ENCODE measurements at regions not wholly inside any gene's neighbourhood (a gene's known extent, or its start where the extent isn't known, plus 50 kb on each side); places are given as distances from the start of the nearest gene placed in this dataset.

DNA sequence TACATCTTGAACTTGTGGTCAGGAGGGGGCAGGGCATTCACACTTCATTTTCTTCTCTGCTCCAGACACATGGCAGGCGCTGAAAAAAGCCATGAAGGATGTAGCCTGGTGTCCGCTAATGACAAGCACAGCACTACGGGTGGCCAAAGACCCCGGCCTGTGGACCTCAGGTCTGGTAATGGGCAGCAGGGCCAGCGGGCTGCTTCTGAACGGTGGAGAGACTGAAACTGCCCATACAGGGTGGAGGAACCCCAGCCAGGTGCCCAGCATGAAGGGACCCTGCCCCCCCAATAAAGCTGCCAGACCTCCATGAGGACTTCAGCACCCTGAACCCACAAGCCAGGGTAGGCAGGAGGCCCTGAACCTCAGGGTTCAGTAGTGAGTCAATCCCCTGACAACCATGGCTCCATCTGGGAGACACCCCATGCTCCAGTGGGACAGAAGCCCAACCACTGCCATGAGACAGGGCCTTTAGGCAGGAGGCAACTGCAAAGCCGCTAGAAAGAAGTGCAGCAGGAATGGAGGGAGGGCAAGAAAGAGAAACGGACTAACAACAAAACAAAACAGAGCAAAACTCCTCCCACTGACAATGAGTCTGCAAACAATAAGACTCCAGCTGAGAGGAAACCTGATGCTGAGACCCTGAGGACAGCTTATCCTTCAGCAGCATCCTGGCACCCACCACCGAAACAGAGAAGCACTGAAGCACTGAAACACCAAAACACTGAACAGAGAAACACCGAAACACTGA, 140.2 kb upstream of the PPP2R2D start:
- no peak for DNase-seq

DNA sequence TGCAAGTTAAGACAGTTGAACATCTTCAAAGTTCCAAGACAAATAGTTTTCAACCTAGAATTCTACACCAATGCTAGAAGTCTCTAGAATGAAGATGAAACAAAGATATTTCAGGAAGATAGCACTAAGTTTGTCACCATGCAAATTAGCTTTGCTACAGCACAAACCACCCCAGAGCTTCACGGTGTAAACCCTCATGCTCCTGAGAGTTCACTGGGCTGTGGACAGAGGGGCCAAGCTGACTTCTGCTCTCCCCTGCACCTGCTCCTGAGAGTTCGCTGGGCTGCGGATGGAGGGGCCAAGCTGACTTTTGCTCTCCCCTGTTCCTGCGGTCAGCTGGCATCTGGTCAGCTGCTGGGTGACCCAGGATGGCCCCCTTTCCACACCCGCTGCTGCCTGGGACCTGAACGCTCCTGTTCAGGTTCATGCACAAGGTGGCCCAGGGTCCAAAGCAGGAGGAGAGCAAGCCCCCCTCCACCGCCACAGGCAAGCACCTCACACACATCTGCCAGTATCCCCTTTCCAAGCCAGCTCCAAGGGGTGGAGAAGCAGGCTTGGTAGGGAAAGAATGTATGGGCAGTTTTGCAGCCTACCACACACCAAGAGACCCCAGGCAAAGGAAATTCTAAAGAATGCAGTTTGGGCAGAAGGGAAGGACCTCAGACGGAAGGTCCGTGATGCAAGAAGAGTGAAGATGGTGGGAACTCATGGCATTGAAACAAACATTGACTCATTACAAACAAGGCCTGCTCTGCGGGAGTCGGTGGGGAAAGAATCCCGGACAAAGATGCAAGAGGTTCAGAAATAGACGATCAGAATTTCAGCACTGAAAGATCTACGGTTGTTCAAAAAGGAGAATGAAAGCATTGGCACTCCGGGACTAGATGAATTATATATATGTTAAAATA, 137.8 kb upstream of the PPP2R2D start:
- no peak for DNase-seq

DNA sequence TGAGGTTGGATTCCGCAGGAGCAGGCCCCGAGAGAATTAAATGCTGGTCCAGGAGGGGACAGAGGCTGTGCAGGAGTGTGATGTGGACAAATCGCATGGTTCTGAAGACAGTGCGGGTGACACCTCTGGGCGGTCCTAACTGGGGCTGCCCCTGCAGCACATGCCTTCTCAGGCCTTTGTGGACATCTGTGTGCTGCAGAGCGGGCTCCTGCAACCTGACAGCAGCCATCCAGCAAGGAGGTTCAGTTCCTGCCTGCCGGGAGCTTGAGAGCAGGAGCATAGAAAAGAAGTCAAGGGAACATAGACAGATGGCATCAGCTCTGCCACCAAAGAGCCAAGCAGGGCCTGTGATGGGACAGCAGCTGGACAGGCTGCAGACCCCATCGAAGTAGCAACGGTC, 135.9 kb upstream of the PPP2R2D start:
- no peak for DNase-seq

DNA sequence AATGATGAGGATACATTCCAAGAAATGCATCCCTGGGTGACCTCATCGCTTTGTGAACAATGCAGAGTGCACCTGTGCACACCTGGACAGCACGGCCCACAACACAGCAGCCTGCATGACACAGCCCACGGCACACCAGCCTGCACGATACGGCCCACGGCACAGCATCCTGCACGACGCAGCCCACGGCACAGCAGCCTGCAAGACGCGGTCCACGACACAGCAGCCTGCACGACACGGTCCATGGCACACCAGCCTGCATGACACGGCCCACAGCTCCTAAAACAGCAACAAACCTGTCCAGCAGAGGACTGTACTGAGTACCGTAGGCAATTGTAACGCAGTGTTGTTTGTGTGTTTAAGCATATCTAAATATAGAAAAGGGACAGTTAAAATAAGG, 134.7 kb upstream of the PPP2R2D start:
- no peak for DNase-seq

GRCh38 chr10:131767716-131768115, 133.1 kb upstream of the PPP2R2D start:
- DNase-seq: no peak

DNA sequence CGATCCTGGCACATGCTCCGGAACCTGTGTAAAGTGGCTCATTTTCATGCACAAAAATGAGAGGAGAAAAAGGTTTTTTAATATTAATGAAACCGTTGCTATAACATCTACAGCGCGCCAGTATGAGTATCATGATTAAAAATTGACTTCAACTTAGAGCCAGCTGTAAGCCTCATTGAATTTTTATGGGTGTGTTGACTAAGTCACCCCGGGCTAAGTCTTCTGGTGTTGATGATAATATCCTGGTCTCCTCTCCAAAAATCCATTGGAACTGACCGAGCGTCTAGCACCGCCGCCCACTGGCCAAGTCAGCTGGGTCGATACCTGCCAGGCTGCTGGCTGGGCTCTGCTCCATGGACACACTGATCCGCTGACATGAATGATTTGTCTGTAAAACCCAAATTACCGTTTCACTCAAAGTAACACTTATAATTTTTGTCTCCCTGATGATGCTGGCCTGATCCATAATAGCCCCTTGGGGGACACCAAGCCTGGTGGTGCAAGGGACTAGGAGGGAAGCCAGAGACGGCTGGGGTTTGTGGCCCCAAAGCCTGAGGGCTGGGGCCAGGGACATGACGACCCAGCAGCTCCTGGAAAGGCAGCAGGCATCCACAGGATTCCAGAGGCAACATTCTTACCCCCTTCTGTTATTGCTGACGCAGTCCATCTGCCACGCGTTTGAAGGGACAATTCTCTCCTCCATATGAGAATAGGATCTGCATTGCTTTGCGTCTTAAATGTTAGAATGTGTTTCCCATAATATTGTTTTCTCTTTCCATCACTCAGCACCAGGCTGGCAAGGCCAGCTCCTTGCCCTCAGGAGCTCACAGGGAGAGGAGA, 131.0 kb upstream of the PPP2R2D start:
- no peak for DNase-seq

GRCh38 chr10:131770946-131771633, 129.7 kb upstream of the PPP2R2D start:
- no peak for DNase-seq

DNA sequence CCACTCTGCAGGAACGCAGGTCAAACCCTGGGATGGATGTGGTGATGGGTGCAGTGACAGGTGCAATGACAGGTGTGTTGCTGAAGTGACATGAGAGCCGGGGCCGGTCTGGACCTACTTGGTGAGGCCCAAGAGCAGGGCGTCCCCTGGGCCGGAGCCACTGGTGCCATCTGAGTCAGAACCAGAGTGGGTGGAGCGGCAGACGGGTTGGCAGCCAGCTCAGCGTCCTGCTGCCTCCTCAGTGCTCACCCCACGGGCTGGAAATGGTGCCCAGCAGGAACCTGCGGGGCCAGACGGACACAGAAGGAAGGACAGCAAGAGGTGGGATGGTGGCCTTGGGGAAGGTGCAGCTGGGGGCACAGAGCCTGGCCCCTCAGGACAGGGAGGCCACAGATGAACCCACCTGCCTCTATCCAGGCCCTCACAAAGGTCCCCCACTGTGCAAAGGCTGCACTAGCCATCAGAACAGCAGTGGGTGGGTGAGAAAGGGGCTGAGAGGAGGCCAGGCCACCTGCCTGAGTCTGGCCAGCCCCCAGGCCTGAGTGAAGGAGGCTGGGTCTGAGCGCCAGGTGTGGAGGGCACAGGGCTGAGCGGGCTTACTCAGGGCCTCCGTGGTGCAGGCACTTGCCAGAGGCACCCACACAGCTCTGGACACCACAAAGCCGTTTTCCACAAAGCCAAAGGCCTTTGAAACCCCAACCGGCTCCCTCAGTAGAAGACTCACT, 129.0 kb upstream of the PPP2R2D start:
- DNase-seq: no peak

- DNase-seq: no peak
Measured at GRCh38 chr10:131772441-131772840, 128.4 kb upstream of the PPP2R2D start.

- DNase-seq: no peak
Measured at GRCh38 chr10:131773370-131774343, 127.2 kb upstream of the PPP2R2D start.

GRCh38 chr10:131774681-131775085, 126.1 kb upstream of the PPP2R2D start:
- DNase-seq: no peak

DNA sequence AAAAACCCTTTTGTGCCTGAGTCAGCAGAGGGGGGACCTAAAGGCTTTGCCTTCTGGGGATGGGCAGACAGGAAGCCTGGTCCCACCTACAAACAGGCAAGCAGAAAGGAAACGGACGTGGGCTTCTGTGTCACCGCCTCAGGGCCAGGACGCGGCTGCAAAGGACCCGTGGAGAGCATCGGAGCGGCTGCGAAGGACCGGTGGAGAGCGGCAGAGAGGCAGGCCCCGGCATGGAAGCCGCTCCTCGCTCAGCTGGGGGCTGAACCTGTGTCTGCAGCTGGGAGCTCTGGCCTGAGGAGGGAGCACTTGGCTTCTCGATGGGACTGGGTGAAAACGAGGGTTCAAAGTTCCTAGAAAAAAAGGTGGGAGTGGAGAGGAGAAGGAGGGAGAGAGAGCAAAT, 125.4 kb upstream of the PPP2R2D start:
- no peak for DNase-seq

GRCh38 chr10:131775833-131776232, 125.0 kb upstream of the PPP2R2D start:
- no peak for DNase-seq

DNA sequence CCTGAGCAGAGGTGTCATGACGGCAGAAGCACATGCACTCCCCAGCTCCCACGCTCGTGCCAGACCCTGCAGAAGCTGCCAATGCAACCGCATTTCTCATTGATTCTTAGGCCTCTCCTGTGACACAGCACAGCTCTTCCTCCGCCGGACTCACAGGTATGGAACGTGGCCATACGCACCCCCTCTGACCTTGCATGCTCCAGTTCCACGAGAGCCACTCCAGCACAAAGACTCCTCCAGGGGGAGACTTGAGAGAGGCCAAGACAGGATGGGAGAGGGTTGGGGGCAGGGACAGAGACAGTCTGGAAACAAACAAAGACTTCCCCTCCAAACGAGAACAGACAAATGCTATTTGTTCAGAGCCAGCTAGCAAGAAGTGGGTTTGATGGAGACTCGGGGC, 124.3 kb upstream of the PPP2R2D start:
- DNase-seq: no peak

DNA sequence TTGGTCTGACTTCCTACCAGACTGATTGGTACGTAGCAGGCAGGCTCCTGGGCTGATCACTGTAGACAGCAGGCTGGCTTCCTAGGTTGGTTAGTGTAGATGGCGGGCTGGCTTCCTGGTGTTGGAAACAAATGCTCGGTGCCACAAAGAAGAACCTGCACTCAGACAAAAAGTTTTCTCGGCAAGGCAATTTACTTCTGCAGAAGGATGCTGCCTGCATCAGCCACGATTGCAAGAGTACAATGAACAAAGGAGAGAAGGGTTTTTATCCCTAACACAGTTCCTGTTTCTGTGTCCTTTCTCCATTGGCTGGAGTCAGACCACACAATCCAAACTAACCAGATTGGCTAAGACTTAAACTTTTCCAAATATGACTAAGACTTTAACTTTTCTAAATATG, 123.6 kb upstream of the PPP2R2D start:
- no peak for DNase-seq

- DNase-seq: no peak
Measured at GRCh38 chr10:131777921-131778320, 122.9 kb upstream of the PPP2R2D start.

GRCh38 chr10:131778385-131778784, 122.4 kb upstream of the PPP2R2D start:
- no peak for DNase-seq

DNA sequence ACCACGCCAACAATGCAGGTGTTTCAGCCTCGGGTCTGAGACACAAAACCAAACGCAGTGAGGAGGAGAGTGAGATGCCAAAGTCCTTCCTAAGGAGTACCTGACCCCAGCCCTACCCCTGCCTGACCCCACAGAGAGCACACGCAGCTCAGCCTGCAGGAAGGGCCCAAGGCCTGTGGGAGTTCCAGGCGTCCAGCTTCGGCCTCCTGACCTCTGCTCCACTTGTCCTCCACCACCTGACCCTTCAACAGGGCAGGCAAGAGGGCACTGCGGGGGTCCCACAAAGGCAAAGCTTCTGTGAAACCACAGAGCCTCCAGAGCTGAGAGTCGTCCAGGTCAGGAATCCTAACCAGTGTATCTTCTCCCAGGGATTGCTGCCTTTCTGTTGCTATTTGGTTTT, 122.0 kb upstream of the PPP2R2D start:
- DNase-seq: no peak

DNA sequence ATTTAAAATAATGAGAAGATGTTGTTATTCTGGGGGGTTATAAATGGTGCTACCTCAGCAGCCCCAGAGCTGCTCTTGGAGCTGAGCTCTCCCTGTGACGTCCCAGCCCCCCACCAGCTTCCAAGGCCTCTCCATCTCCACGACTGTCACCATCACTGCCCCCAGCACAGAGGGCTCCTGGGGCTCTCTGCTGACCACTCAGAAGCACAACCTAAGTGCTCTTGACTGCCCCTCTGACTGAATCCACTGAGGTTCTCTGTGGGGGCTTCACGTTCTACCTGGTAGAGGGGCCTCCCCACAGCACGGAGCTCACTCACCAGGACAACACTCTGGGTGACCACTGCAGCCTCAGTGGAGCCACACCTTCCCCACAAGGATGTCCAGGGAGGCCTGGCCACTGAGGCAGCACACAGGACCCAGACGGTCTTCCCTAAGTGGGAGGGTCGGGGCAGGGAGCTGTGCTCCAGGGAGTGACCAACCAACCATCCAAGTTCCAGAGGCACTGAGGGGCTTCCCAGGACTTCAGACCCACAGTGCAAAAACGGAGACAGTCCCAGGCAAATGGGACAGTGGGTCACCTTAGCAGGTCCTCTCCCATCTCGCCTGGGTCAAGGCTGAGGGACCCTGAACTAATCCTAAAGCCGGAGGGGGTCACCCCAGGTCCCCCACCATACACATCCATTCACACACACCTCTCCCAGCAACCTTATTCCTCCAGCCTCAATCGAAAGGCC, 121.0 kb upstream of the PPP2R2D start:
- DNase-seq: no peak

- no peak for DNase-seq
Measured at GRCh38 chr10:131781076-131781475, 119.7 kb upstream of the PPP2R2D start.

Data from stimulated activated CD8-positive, alpha-beta memory T cell treated with anti-CD3 and anti-CD28 coated beads, Interleukin-4, amount 100 ng/mL, for 48 hours (primary cell).